ENCODE measurements at regions not wholly inside any gene's neighbourhood (a gene's known extent, or its start where the extent isn't known, plus 50 kb on each side); places are given as distances from the start of the nearest gene placed in this dataset.

GRCh38 chr2:66840321-66841002 lies 405.5 kb downstream of the MEIS1 start:
- H3K4me3 ChIP-seq (ENCODE audit: low read depth, low read length): peak overlapping the region; percentile 39
- no peaks in the 10 kb centered on the region for H3K36me3 ChIP-seq (ENCODE audit: insufficient read depth, low read length)
- H2AFZ ChIP-seq (ENCODE audit: low read length, unreplicated experiment): peak overlapping the region; percentile 39
- no peaks in the 10 kb centered on the region for H3K27me3 ChIP-seq (ENCODE audit: insufficient read depth, low read length)
- peaks cover 26% of the 10 kb centered on the region for H3K4me1 ChIP-seq (ENCODE audit: control insufficient read depth, insufficient read depth, low read length, unreplicated experiment)
- H3K79me2 ChIP-seq (ENCODE audit: control insufficient read depth, insufficient read depth, low read length, unreplicated experiment): no peaks in the 10 kb centered on the region
- H3K27ac ChIP-seq (ENCODE audit: low read depth, low read length): peak overlapping the region; percentile 96

- no peaks in the 10 kb centered on the region for H3K36me3 ChIP-seq (ENCODE audit: insufficient read depth, low read length)
- no peak overlapping the region for H3K27ac ChIP-seq (ENCODE audit: low read depth, low read length)
- H3K27me3 ChIP-seq (ENCODE audit: insufficient read depth, low read length): no peaks in the 10 kb centered on the region
- H2AFZ ChIP-seq (ENCODE audit: low read length, unreplicated experiment): no peak overlapping the region
- H3K79me2 ChIP-seq (ENCODE audit: control insufficient read depth, insufficient read depth, low read length, unreplicated experiment): no peaks in the 10 kb centered on the region
- no peak overlapping the region for H3K4me3 ChIP-seq (ENCODE audit: low read depth, low read length)
- peaks cover 26% of the 10 kb centered on the region for H3K4me1 ChIP-seq (ENCODE audit: control insufficient read depth, insufficient read depth, low read length, unreplicated experiment)
Observed at GRCh38 chr2:66843847-66844246, 408.9 kb downstream of the MEIS1 start.

- H3K27ac ChIP-seq (ENCODE audit: low read depth, low read length): no peak overlapping the region
- H3K36me3 ChIP-seq (ENCODE audit: insufficient read depth, low read length): no peaks in the 10 kb centered on the region
- H3K4me1 ChIP-seq (ENCODE audit: control insufficient read depth, insufficient read depth, low read length, unreplicated experiment): peaks cover 16% of the 10 kb centered on the region
- no peaks in the 10 kb centered on the region for H3K27me3 ChIP-seq (ENCODE audit: insufficient read depth, low read length)
- H3K79me2 ChIP-seq (ENCODE audit: control insufficient read depth, insufficient read depth, low read length, unreplicated experiment): no peaks in the 10 kb centered on the region
- H3K4me3 ChIP-seq (ENCODE audit: low read depth, low read length): no peak overlapping the region
- peak overlapping the region; percentile 53 for H2AFZ ChIP-seq (ENCODE audit: low read length, unreplicated experiment)
Observed at GRCh38 chr2:66845307-66845706, 410.4 kb downstream of the MEIS1 start.

- H3K27ac ChIP-seq (ENCODE audit: low read depth, low read length): no peak overlapping the region
- no peaks in the 10 kb centered on the region for H3K36me3 ChIP-seq (ENCODE audit: insufficient read depth, low read length)
- no peak overlapping the region for H2AFZ ChIP-seq (ENCODE audit: low read length, unreplicated experiment)
- H3K4me1 ChIP-seq (ENCODE audit: control insufficient read depth, insufficient read depth, low read length, unreplicated experiment): peaks cover 9% of the 10 kb centered on the region
- H3K79me2 ChIP-seq (ENCODE audit: control insufficient read depth, insufficient read depth, low read length, unreplicated experiment): no peaks in the 10 kb centered on the region
- H3K27me3 ChIP-seq (ENCODE audit: insufficient read depth, low read length): no peaks in the 10 kb centered on the region
- H3K4me3 ChIP-seq (ENCODE audit: low read depth, low read length): no peak overlapping the region
Observed at GRCh38 chr2:66846887-66847286, 412.0 kb downstream of the MEIS1 start.

- Histone ChIP-seq H2AFZ (ENCODE audit: low read length, unreplicated experiment) (no peak overlapping the region), H3K36me3 (ENCODE audit: insufficient read depth, low read length) (no peaks in the 10 kb centered on the region), H3K4me1 (ENCODE audit: control insufficient read depth, insufficient read depth, low read length, unreplicated experiment) (peaks cover 10% of the 10 kb centered on the region), H3K27ac (ENCODE audit: low read depth, low read length) (no peak overlapping the region), H3K4me3 (ENCODE audit: low read depth, low read length) (no peak overlapping the region), H3K79me2 (ENCODE audit: control insufficient read depth, insufficient read depth, low read length, unreplicated experiment) (no peaks in the 10 kb centered on the region), H3K27me3 (ENCODE audit: insufficient read depth, low read length) (no peaks in the 10 kb centered on the region)
Observed at GRCh38 chr2:66849153-66849755, 414.3 kb downstream of the MEIS1 start.

GRCh38 chr2:66850376-66850775 lies 415.5 kb downstream of the MEIS1 start:
- Histone ChIP-seq H3K27ac (ENCODE audit: low read depth, low read length) (no peak overlapping the region), H3K4me3 (ENCODE audit: low read depth, low read length) (no peak overlapping the region), H3K36me3 (ENCODE audit: insufficient read depth, low read length) (no peaks in the 10 kb centered on the region), H2AFZ (ENCODE audit: low read length, unreplicated experiment) (no peak overlapping the region), H3K79me2 (ENCODE audit: control insufficient read depth, insufficient read depth, low read length, unreplicated experiment) (no peaks in the 10 kb centered on the region), H3K4me1 (ENCODE audit: control insufficient read depth, insufficient read depth, low read length, unreplicated experiment) (peaks cover 8% of the 10 kb centered on the region), H3K27me3 (ENCODE audit: insufficient read depth, low read length) (no peaks in the 10 kb centered on the region)

- H3K27ac ChIP-seq (ENCODE audit: low read depth, low read length): peak overlapping the region; percentile 24; the same call in 1 of the 2 replicates
- H3K36me3 ChIP-seq (ENCODE audit: insufficient read depth, low read length): no peaks in the 10 kb centered on the region
- peaks cover 8% of the 10 kb centered on the region for H3K4me1 ChIP-seq (ENCODE audit: control insufficient read depth, insufficient read depth, low read length, unreplicated experiment)
- H3K79me2 ChIP-seq (ENCODE audit: control insufficient read depth, insufficient read depth, low read length, unreplicated experiment): no peaks in the 10 kb centered on the region
- H2AFZ ChIP-seq (ENCODE audit: low read length, unreplicated experiment): no peak overlapping the region
- H3K4me3 ChIP-seq (ENCODE audit: low read depth, low read length): no peak overlapping the region
- no peaks in the 10 kb centered on the region for H3K27me3 ChIP-seq (ENCODE audit: insufficient read depth, low read length)
Observed at GRCh38 chr2:66851449-66851872, 416.5 kb downstream of the MEIS1 start.

GRCh38 chr2:66852953-66853352 lies 418.0 kb downstream of the MEIS1 start:
- Histone ChIP-seq H3K27ac (ENCODE audit: low read depth, low read length) (no peak overlapping the region), H3K4me3 (ENCODE audit: low read depth, low read length) (no peak overlapping the region), H2AFZ (ENCODE audit: low read length, unreplicated experiment) (no peak overlapping the region), H3K27me3 (ENCODE audit: insufficient read depth, low read length) (no peaks in the 10 kb centered on the region), H3K36me3 (ENCODE audit: insufficient read depth, low read length) (no peaks in the 10 kb centered on the region), H3K4me1 (ENCODE audit: control insufficient read depth, insufficient read depth, low read length, unreplicated experiment) (peaks cover 8% of the 10 kb centered on the region), H3K79me2 (ENCODE audit: control insufficient read depth, insufficient read depth, low read length, unreplicated experiment) (no peaks in the 10 kb centered on the region)

GRCh38 chr2:66853585-66853984 lies 418.7 kb downstream of the MEIS1 start:
- no peak overlapping the region for H2AFZ ChIP-seq (ENCODE audit: low read length, unreplicated experiment)

GRCh38 chr2:66854298-66854697 lies 419.4 kb downstream of the MEIS1 start:
- Histone ChIP-seq H3K36me3 (ENCODE audit: insufficient read depth, low read length) (no peaks in the 10 kb centered on the region), H3K4me3 (ENCODE audit: low read depth, low read length) (no peak overlapping the region), H2AFZ (ENCODE audit: low read length, unreplicated experiment) (no peak overlapping the region), H3K27me3 (ENCODE audit: insufficient read depth, low read length) (no peaks in the 10 kb centered on the region), H3K79me2 (ENCODE audit: control insufficient read depth, insufficient read depth, low read length, unreplicated experiment) (no peaks in the 10 kb centered on the region), H3K4me1 (ENCODE audit: control insufficient read depth, insufficient read depth, low read length, unreplicated experiment) (peaks cover 8% of the 10 kb centered on the region), H3K27ac (ENCODE audit: low read depth, low read length) (no peak overlapping the region)

More at GRCh38 chr2:66853585-66853984, 418.7 kb downstream of the MEIS1 start:
- Histone ChIP-seq H3K27me3 (ENCODE audit: insufficient read depth, low read length) (no peaks in the 10 kb centered on the region), H3K79me2 (ENCODE audit: control insufficient read depth, insufficient read depth, low read length, unreplicated experiment) (no peaks in the 10 kb centered on the region), H3K36me3 (ENCODE audit: insufficient read depth, low read length) (no peaks in the 10 kb centered on the region), H3K27ac (ENCODE audit: low read depth, low read length) (no peak overlapping the region), H3K4me3 (ENCODE audit: low read depth, low read length) (no peak overlapping the region), H3K4me1 (ENCODE audit: control insufficient read depth, insufficient read depth, low read length, unreplicated experiment) (peaks cover 8% of the 10 kb centered on the region)

Measured in ACC112 (cell line).